Natural killer cell (primary cell): ENCODE measurements at regions not wholly inside any gene's neighbourhood (a gene's known extent, or its start where the extent isn't known, plus 50 kb on each side); places are given as distances from the start of the nearest gene placed in this dataset.

Experiments
- ATAC-seq, 3 donors: fragments of 150-1000 bp in 2 of 3; fragments of 200-7000 bp in 1 of 3; cut with Tn5 transposase; 1 replicate in 1 of 3; 2 replicates in 2 of 3; pipeline ENCODE4 v1.10.0; 2021; ENCODE audit warnings: mild to moderate bottlenecking in 2 of 3, moderate library complexity in 2 of 3
- DNase-seq, 2 donors: peaks; one replicate each; pipeline versions ENCODE4 v3.0.0 to v3.0.0-alpha.2; 2013 to 2021; ENCODE audit warnings: mixed read lengths in 1 of 2
- H3K27ac ChIP-seq: one replicate; pipeline ENCODE4 v1.5.1; 2013; ENCODE audit warnings: mild to moderate bottlenecking, low read length
- H3K27me3 ChIP-seq: one replicate; pipeline ENCODE4 v1.6.1; 2013; ENCODE audit warnings: low read length; ENCODE audit not compliant: control insufficient read depth, insufficient read depth
- H3K36me3 ChIP-seq: one replicate; pipeline ENCODE4 v1.6.1; 2013; ENCODE audit warnings: low read length; ENCODE audit not compliant: control insufficient read depth, insufficient read depth
- H3K4me1 ChIP-seq: one replicate; pipeline ENCODE4 v1.6.1; 2013; ENCODE audit warnings: low read length; ENCODE audit not compliant: control insufficient read depth, insufficient read depth
- H3K4me3 ChIP-seq: one replicate; pipeline ENCODE4 v1.5.1; 2013; ENCODE audit warnings: low read length
- H3K9me3 ChIP-seq: one replicate; pipeline ENCODE4 v1.6.1; 2013; ENCODE audit warnings: low read length; ENCODE audit not compliant: control insufficient read depth, insufficient read depth
- H3K27ac Mint-ChIP-seq, 2 donors: one replicate each; pipeline ENCODE4 v1.8.0; 2022; ENCODE audit warnings: mild to moderate bottlenecking in 2 of 2, mixed read lengths in 2 of 2, moderate library complexity in 1 of 2
- H3K27me3 Mint-ChIP-seq, 2 donors: one replicate each; pipeline ENCODE4 v1.8.0; 2022; ENCODE audit warnings: low read depth in 2 of 2, mixed read lengths in 2 of 2
- H3K36me3 Mint-ChIP-seq: one replicate; pipeline ENCODE4 v1.8.0; 2022; ENCODE audit warnings: mixed read lengths
- H3K4me1 Mint-ChIP-seq, 2 donors: one replicate each; pipeline ENCODE4 v1.8.0; 2022; ENCODE audit warnings: mixed read lengths in 2 of 2
- H3K4me3 Mint-ChIP-seq: one replicate; pipeline ENCODE4 v1.8.0; 2022; ENCODE audit warnings: mild to moderate bottlenecking, moderate library complexity, mixed read lengths
- H3K9me3 Mint-ChIP-seq, 2 donors: one replicate each; pipeline ENCODE4 v1.8.0; 2022; ENCODE audit warnings: mixed read lengths in 2 of 2
- CTCF ChIP-seq: fragments of 200-600 bp; IDR thresholded peaks from one replicate; pipeline ENCODE4 v1.8.0; 2022; ENCODE audit warnings: antibody characterized with exemption
- WGBS: methylation state at CpG from one replicate; pipeline ENCODE4 v1.1.7; 2013; ENCODE audit warnings: missing lambda C conversion rate; ENCODE audit not compliant: insufficient coverage; 5-methylcytosine and 5-hydroxymethylcytosine counted together
- intact Hi-C: fragments of 100-400 bp; cut with micrococcal nuclease; formaldehyde crosslinking; loops from one replicate; pipeline ENCODE4 v1.14.2; 2022

- no peaks in the 10 kb centered on the region for H3K36me3 ChIP-seq
- Mint-ChIP-seq H3K4me1 (no peaks in the 10 kb centered on the region), H3K4me3 (no peak overlapping the region), H3K36me3 (peaks cover 4% of the 10 kb centered on the region), H3K27me3 (no peaks in the 10 kb centered on the region), H3K27ac (no peak overlapping the region), H3K9me3 (peaks cover 11 to 14% of the 10 kb centered on the region in 2 donors)
- no peak for ATAC-seq
- no peak overlapping the region for H3K27ac ChIP-seq
- intact Hi-C loops, result no loop called here
- 71% methylated on average over 1 of the region's 2 CpGs for WGBS
- no peaks in the 10 kb centered on the region for H3K9me3 ChIP-seq
- no peak for DNase-seq
- H3K4me1 ChIP-seq, result no peaks in the 10 kb centered on the region
- no peaks in the 10 kb centered on the region for H3K27me3 ChIP-seq
- no peak for TF ChIP-seq CTCF
- no peak overlapping the region for H3K4me3 ChIP-seq
These were observed 893.8 kb downstream of the KCNJ2 start for GRCh38 chr17:71063127-71063526.

- H3K4me3 Mint-ChIP-seq, result no peak overlapping the region
- no peak for TF ChIP-seq CTCF
- H3K36me3 Mint-ChIP-seq, result peaks cover 8% of the 10 kb centered on the region
- 94% methylated on average over 1 of the region's 3 CpGs for WGBS
- H3K4me3 ChIP-seq, result no peak overlapping the region
- H3K27me3 Mint-ChIP-seq, result no peaks in the 10 kb centered on the region
- ATAC-seq, result no peak
- peaks cover 14% of the 10 kb centered on the region in 2 donors for H3K9me3 Mint-ChIP-seq
- no peaks in the 10 kb centered on the region for H3K9me3 ChIP-seq
- intact Hi-C loops, result no loop called here
- no peaks in the 10 kb centered on the region for H3K4me1 Mint-ChIP-seq
- DNase-seq, result no peak
- no peaks in the 10 kb centered on the region for H3K4me1 ChIP-seq
- H3K27ac ChIP-seq, result no peak overlapping the region
- no peaks in the 10 kb centered on the region for H3K36me3 ChIP-seq
- no peak overlapping the region for H3K27ac Mint-ChIP-seq
- H3K27me3 ChIP-seq, result no peaks in the 10 kb centered on the region
These were observed 894.2 kb downstream of the KCNJ2 start for GRCh38 chr17:71063559-71063958.

DNA sequence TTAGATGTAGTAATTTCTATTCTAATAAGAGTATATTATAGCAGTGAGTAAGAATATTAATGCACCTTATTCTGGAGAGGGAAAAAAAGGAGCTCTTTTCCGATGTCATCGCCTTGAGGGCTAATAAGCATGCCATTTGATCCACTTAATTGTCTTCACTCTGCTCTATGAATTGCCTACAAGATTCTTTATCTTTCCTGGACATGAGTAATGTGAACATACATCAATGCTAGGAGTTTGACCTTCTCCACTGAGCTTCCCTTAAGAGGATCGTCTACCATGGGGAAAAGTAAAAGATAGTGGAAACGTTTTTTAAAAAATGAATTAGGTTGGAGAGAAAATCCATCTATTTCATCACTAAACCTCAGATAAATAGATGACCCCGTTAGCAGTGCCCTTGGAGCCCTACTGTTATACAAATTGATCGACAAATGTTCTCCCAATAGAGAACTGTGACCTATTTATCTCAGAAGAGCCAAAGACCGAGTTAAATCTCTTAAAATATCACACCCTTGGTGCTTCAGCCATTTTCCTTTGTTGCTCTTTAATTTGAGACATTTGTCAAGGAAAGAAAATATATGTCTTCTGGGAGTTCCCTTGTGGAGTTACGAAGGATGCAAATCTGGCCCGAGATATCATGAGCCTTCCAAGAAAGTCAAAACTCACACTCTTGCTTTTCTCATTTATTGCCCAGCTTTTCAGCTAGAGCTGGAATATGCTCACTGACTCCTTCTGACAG lies 898.5 kb downstream of the KCNJ2 start:
- no peaks in the 10 kb centered on the region for H3K36me3 ChIP-seq
- Mint-ChIP-seq H3K4me3 (no peak overlapping the region), H3K27ac (no peak overlapping the region), H3K27me3 (no peaks in the 10 kb centered on the region), H3K4me1 (no peaks in the 10 kb centered on the region), H3K36me3 (peaks cover 8% of the 10 kb centered on the region), H3K9me3 (peaks cover 7 to 12% of the 10 kb centered on the region in 2 donors)
- no peak for TF ChIP-seq CTCF
- no peak for ATAC-seq
- intact Hi-C loops, result no loop called here
- no peaks in the 10 kb centered on the region for H3K9me3 ChIP-seq
- H3K4me3 ChIP-seq, result no peak overlapping the region
- WGBS, result 74% methylated on average over 6 of the region's 9 CpGs
- DNase-seq, result no peak
- H3K4me1 ChIP-seq, result no peaks in the 10 kb centered on the region
- no peaks in the 10 kb centered on the region for H3K27me3 ChIP-seq
- H3K27ac ChIP-seq, result no peak overlapping the region

DNA sequence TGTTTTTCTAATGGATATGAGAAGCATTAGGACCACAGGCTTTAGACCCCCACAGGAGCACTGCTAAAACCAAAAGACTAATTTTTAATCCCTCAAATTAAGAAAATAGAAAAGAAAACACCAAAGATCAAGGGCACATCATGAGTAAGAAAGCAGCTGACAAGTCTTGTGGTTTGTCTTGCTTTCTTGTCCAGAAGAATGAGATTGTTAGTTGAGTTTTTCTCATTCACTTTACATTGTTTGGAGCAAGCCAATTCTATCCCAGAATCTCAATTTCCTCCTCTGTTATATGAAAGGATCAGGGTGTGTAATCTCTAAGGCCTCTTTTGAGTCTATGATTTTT lies 899.0 kb downstream of the KCNJ2 start:
- H3K4me1 ChIP-seq, result no peaks in the 10 kb centered on the region
- H3K4me3 ChIP-seq, result no peak overlapping the region
- Mint-ChIP-seq H3K4me3 (no peak overlapping the region), H3K9me3 (peaks cover 7 to 12% of the 10 kb centered on the region in 2 donors), H3K27ac (no peak overlapping the region), H3K36me3 (peaks cover 8% of the 10 kb centered on the region), H3K4me1 (no peaks in the 10 kb centered on the region), H3K27me3 (no peaks in the 10 kb centered on the region)
- H3K27ac ChIP-seq, result no peak overlapping the region
- ATAC-seq, result no peak
- DNase-seq, result no peak
- TF ChIP-seq CTCF, result no peak
- no peaks in the 10 kb centered on the region for H3K9me3 ChIP-seq
- H3K27me3 ChIP-seq, result no peaks in the 10 kb centered on the region
- intact Hi-C loops, result no loop called here
- H3K36me3 ChIP-seq, result no peaks in the 10 kb centered on the region
